Left ventricle myocardium inferior (tissue), 1 donor: ENCODE measurements at regions not wholly inside any gene's neighbourhood (a gene's known extent, or its start where the extent isn't known, plus 50 kb on each side); places are given as distances from the start of the nearest gene placed in this dataset.

Source experiments
- DNase-seq: peaks from one replicate; pipeline ENCODE4 v3.0.0-alpha.2; 2020
- H3K27ac ChIP-seq: fragments of 200-600 bp; replicated peaks from 2 replicates; pipeline ENCODE4 v1.8.0; 2021
- H3K27me3 ChIP-seq: fragments of 200-600 bp; 2 replicates; pipeline ENCODE4 v1.8.0; 2021; ENCODE audit warnings: low read depth
- H3K36me3 ChIP-seq: fragments of 200-600 bp; 2 replicates; pipeline ENCODE4 v1.8.0; 2021
- H3K4me1 ChIP-seq: fragments of 200-600 bp; 2 replicates; pipeline ENCODE4 v1.8.0; 2021
- H3K4me3 ChIP-seq: fragments of 200-600 bp; 2 replicates; pipeline ENCODE4 v1.8.0; 2021; ENCODE audit warnings: mild to moderate bottlenecking, moderate library complexity
- H3K9me3 ChIP-seq: fragments of 200-600 bp; replicated peaks from 2 replicates; pipeline ENCODE4 v1.8.0; 2021
- CTCF ChIP-seq: fragments of 200-600 bp; IDR thresholded peaks from 2 replicates; pipeline ENCODE4 v1.8.0; 2021; ENCODE audit warnings: antibody characterized with exemption, mild to moderate bottlenecking, borderline replicate concordance
- intact Hi-C: fragments of 100-400 bp; cut with micrococcal nuclease; formaldehyde crosslinking; loops from one replicate; pipeline ENCODE4 v1.11.0; 2022
- donor health status: DM: no; HTN: yes; CAD: no; lungs with severe emphysema.

- H3K27me3 ChIP-seq, result peaks cover 49% of the 10 kb centered on the region
- no peak for DNase-seq
- H3K36me3 ChIP-seq, result no peaks in the 10 kb centered on the region
- no peak for TF ChIP-seq CTCF
- intact Hi-C loops, result no loop called here
- peaks cover 19% of the 10 kb centered on the region for H3K9me3 ChIP-seq
- H3K27ac ChIP-seq, result no peak overlapping the region
- H3K4me3 ChIP-seq, result no peak overlapping the region
- H3K4me1 ChIP-seq, result no peaks in the 10 kb centered on the region
Observed at GRCh38 chr6:168255283-168255881, 64.2 kb downstream of the DACT2 start.

- Histone ChIP-seq H3K36me3 (no peaks in the 10 kb centered on the region), H3K4me3 (no peak overlapping the region), H3K9me3 (peaks cover 19% of the 10 kb centered on the region), H3K27ac (no peak overlapping the region), H3K4me1 (no peaks in the 10 kb centered on the region), H3K27me3 (peaks cover 57% of the 10 kb centered on the region)
- intact Hi-C loops, result no loop called here
- no peak for TF ChIP-seq CTCF
- DNase-seq, result no peak
Observed at GRCh38 chr6:168252267-168252666, 67.3 kb downstream of the DACT2 start.

- intact Hi-C loops, result no loop called here
Observed at GRCh38 chr6:168250250-168250649, 69.3 kb downstream of the DACT2 start.

GRCh38 chr6:168249746-168250145 is 69.8 kb downstream of the DACT2 start:
- Histone ChIP-seq H3K4me1 (no peaks in the 10 kb centered on the region), H3K4me3 (no peak overlapping the region), H3K9me3 (peaks cover 3% of the 10 kb centered on the region), H3K27me3 (peaks cover 52% of the 10 kb centered on the region), H3K27ac (no peak overlapping the region), H3K36me3 (no peaks in the 10 kb centered on the region)
- no peak for DNase-seq
- no peak for TF ChIP-seq CTCF
- intact Hi-C loops, result no loop called here

More at GRCh38 chr6:168250250-168250649, 69.3 kb downstream of the DACT2 start:
- Histone ChIP-seq H3K9me3 (peaks cover 8% of the 10 kb centered on the region), H3K4me3 (no peak overlapping the region), H3K27ac (no peak overlapping the region), H3K27me3 (peaks cover 50% of the 10 kb centered on the region), H3K4me1 (no peaks in the 10 kb centered on the region), H3K36me3 (no peaks in the 10 kb centered on the region)
- DNase-seq, result no peak
- TF ChIP-seq CTCF, result no peak

- no peak for TF ChIP-seq CTCF
- H3K27ac ChIP-seq, result no peak overlapping the region
- intact Hi-C loops, result no loop called here
Observed at GRCh38 chr6:168248148-168248620, 71.4 kb downstream of the DACT2 start.

More at GRCh38 chr6:168248148-168248620, 71.4 kb downstream of the DACT2 start:
- no peak for DNase-seq
- Histone ChIP-seq H3K4me1 (no peaks in the 10 kb centered on the region), H3K27me3 (peaks cover 58% of the 10 kb centered on the region), H3K4me3 (no peak overlapping the region), H3K9me3 (no peaks in the 10 kb centered on the region), H3K36me3 (no peaks in the 10 kb centered on the region)
